Glutamatergic neuron (in vitro differentiated cells): ENCODE measurements at regions not wholly inside any gene's neighbourhood (a gene's known extent, or its start where the extent isn't known, plus 50 kb on each side); places are given as distances from the start of the nearest gene placed in this dataset. TPM values are rescaled to one million over a fixed set of nuclear protein-coding genes. Genes with fewer than 3 reads are reported as not detected.

ENCODE experiments used
- DNase-seq: peaks from one replicate; pipeline ENCODE4 v3.0.0; 2022
- H3K27ac Mint-ChIP-seq: one replicate; pipeline ENCODE4 v1.8.0; 2020; ENCODE audit warnings: mild to moderate bottlenecking, mixed read lengths, inconsistent platforms; ENCODE audit not compliant: unreplicated experiment
- H3K27me3 Mint-ChIP-seq: one replicate; pipeline ENCODE4 v1.8.0; 2020; ENCODE audit warnings: mild to moderate bottlenecking, moderate library complexity, mixed read lengths, inconsistent platforms; ENCODE audit not compliant: unreplicated experiment
- H3K36me3 Mint-ChIP-seq: one replicate; pipeline ENCODE4 v1.8.0; 2020; ENCODE audit warnings: mild to moderate bottlenecking, mixed read lengths, inconsistent platforms; ENCODE audit not compliant: unreplicated experiment
- H3K4me1 Mint-ChIP-seq: one replicate; pipeline ENCODE4 v1.8.0; 2020; ENCODE audit warnings: mild to moderate bottlenecking, low read depth, mixed read lengths, inconsistent platforms; ENCODE audit not compliant: unreplicated experiment
- H3K4me3 Mint-ChIP-seq: one replicate; pipeline ENCODE4 v1.8.0; 2020; ENCODE audit warnings: mild to moderate bottlenecking, mixed read lengths, inconsistent platforms; ENCODE audit not compliant: unreplicated experiment
- H3K9me3 Mint-ChIP-seq: one replicate; pipeline ENCODE4 v1.8.0; 2020; ENCODE audit warnings: mild to moderate bottlenecking, moderate library complexity, mixed read lengths, inconsistent platforms; ENCODE audit not compliant: unreplicated experiment
- microRNA-seq: library from miRNA; unstranded; fragments of <30 nt; microRNA quantifications from one replicate; pipeline ENCODE4, GENCODE V29; 2020; ENCODE audit not compliant: unreplicated experiment
- TF ChIP-seq, protein P1 (sequence below): fragments of 200-600 bp; sonication (generic); IDR thresholded peaks from one replicate; pipeline ENCODE4 v1.5.0; 2021; ENCODE audit not compliant: partially characterized antibody, unreplicated experiment

GRCh38 chr20:25750765-25751696 lies 54.4 kb upstream of the ZNF337 start:
- Mint-ChIP-seq H3K4me1 (no peaks in the 10 kb centered on the region), H3K4me3 (no peak overlapping the region), H3K9me3 (no peaks in the 10 kb centered on the region), H3K36me3 (no peaks in the 10 kb centered on the region), H3K27ac (no peak overlapping the region), H3K27me3 (no peaks in the 10 kb centered on the region)
- DNase-seq, result no peak
- TF ChIP-seq, protein P1, sequence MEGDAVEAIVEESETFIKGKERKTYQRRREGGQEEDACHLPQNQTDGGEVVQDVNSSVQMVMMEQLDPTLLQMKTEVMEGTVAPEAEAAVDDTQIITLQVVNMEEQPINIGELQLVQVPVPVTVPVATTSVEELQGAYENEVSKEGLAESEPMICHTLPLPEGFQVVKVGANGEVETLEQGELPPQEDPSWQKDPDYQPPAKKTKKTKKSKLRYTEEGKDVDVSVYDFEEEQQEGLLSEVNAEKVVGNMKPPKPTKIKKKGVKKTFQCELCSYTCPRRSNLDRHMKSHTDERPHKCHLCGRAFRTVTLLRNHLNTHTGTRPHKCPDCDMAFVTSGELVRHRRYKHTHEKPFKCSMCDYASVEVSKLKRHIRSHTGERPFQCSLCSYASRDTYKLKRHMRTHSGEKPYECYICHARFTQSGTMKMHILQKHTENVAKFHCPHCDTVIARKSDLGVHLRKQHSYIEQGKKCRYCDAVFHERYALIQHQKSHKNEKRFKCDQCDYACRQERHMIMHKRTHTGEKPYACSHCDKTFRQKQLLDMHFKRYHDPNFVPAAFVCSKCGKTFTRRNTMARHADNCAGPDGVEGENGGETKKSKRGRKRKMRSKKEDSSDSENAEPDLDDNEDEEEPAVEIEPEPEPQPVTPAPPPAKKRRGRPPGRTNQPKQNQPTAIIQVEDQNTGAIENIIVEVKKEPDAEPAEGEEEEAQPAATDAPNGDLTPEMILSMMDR, result no peak

DNA sequence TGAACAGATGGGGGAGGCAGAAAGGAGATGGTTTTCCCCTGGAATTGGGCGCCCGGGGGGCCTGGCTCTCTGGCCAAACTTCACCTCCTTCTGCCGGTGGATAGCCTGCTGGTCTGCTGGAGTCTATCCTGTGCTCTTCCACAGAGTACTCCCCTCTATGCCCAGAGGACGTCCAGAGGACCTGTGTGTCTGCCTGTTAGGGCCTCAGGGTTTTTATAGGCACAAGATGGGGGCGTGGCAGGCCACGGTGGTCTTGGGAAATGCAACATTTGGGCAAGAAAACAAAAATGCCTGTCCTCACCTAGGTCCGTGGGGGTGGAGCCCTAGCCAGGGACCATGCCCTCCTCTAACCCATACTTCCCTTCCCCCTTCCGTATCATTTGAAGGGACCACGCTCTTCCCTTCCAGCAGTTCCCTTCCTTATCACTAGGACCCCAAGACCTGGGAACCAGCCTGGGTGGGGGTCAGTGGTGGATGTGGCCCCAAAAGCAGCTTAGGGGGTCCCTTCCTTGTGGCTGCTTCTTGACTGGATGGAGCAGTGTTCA lies 53.6 kb upstream of the ZNF337 start:
- Mint-ChIP-seq H3K4me3 (no peak overlapping the region), H3K4me1 (no peaks in the 10 kb centered on the region), H3K27me3 (no peaks in the 10 kb centered on the region), H3K27ac (no peak overlapping the region), H3K36me3 (no peaks in the 10 kb centered on the region), H3K9me3 (no peaks in the 10 kb centered on the region)
- TF ChIP-seq, protein P1, result no peak
- DNase-seq, result no peak

DNA sequence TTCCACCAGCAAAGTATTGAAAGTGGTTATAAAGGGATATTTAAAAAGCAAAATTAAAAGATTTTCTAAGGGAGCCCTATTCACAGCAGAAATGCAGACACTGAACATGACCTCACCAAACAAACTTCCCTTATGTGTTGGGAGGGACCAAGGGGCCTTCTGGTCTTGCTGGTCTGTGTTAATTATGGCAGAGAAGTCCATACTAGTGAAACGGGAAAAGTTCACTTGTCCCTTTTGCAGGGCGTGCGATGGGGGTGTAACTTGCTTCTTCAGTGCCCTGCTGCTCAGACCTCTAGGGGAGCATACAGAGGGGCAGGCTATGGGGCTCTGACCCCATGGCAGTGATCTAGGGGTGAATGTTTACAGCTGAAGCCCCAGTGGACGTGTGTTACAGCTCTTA lies 53.0 kb upstream of the ZNF337 start:
- Mint-ChIP-seq H3K27ac (no peak overlapping the region), H3K36me3 (no peaks in the 10 kb centered on the region), H3K4me1 (no peaks in the 10 kb centered on the region), H3K4me3 (no peak overlapping the region), H3K9me3 (no peaks in the 10 kb centered on the region), H3K27me3 (no peaks in the 10 kb centered on the region)
- TF ChIP-seq, protein P1, result no peak
- DNase-seq, result no peak

Small RNAs in the stretch of these regions (microRNA-seq; reads per million reads assigned to microRNA genes)
- gene MIR663A, result not detected
